SK-N-SH (cell line): ENCODE measurements at regions not wholly inside any gene's neighbourhood (a gene's known extent, or its start where the extent isn't known, plus 50 kb on each side); places are given as distances from the start of the nearest gene placed in this dataset.

ENCODE experiments used
- CTCF ChIA-PET: fragments of 300-600, 350-600 bp; formaldehyde crosslinking; extraction: SDS; loops from one replicate; lab custom pipeline; 2021; lab: Yijun Ruan, JAX
- POLR2A ChIA-PET: fragments of 350-600 bp; sonication (Branson Sonifier 250); formaldehyde crosslinking; extraction: SDS; loops from one replicate; lab custom pipeline; 2020; ENCODE audit warnings: antibody characterized with exemption, inconsistent platforms; lab: Yijun Ruan, JAX
- DNase-seq: peaks from one replicate; pipeline ENCODE4 v3.0.0; 2012
- H2AFZ ChIP-seq: fragments of 200-600 bp; sonication (generic); 2 replicates; pipeline ENCODE4 v1.8.1; 2016; ENCODE audit warnings: antibody characterized with exemption, mild to moderate bottlenecking, low read depth
- H3F3A ChIP-seq: fragments of 200-600 bp; sonication (generic); replicated peaks from 2 replicates; pipeline ENCODE3; 2016; ENCODE audit warnings: antibody characterized with exemption, mild to moderate bottlenecking; ENCODE audit not compliant: insufficient read depth
- H3K27ac ChIP-seq, 2 experiments: fragments of 200-500 bp in 1 of 2; fragments of 200-600 bp in 1 of 2; sonication (Bioruptor generic) in 1 of 2; sonication (generic), shearing (Covaris generic) in 1 of 2; 2 replicates each; pipeline versions ENCODE4 v1.5.1 to v1.6.1; 2014 to 2016; ENCODE audit warnings: low read depth in 2 of 2, inconsistent platforms in 1 of 2, low read length in 1 of 2, mild to moderate bottlenecking in 1 of 2, mixed read lengths in 1 of 2
- H3K27me3 ChIP-seq: fragments of 200-600 bp; sonication (generic), shearing (Covaris generic); 2 replicates; pipeline ENCODE4 v1.6.1; 2016; ENCODE audit warnings: mixed run types; ENCODE audit not compliant: insufficient read depth
- H3K36me3 ChIP-seq, 2 experiments: fragments of 200-500 bp in 1 of 2; fragments of 200-600 bp in 1 of 2; sonication (Bioruptor generic) in 1 of 2; sonication (generic) in 1 of 2; replicated peaks in 1 of 2; 2 replicates each; pipeline versions ENCODE3 to v1.5.1; 2014 to 2016; ENCODE audit warnings: low read length in 1 of 2, mild to moderate bottlenecking in 1 of 2; ENCODE audit not compliant: insufficient read depth in 2 of 2, control insufficient read depth in 1 of 2
- H3K4me1 ChIP-seq, 2 experiments: fragments of 200-500 bp in 1 of 2; fragments of 200-600 bp in 1 of 2; sonication (Bioruptor generic) in 1 of 2; sonication (generic), shearing (Covaris generic) in 1 of 2; 2 replicates each; pipeline versions ENCODE4 v1.5.1 to v1.6.1; 2014 to 2016; ENCODE audit warnings: low read depth in 1 of 2, low read length in 1 of 2, mixed run types in 1 of 2; ENCODE audit not compliant: insufficient read depth in 2 of 2, control insufficient read depth in 1 of 2
- H3K4me2 ChIP-seq: fragments of 200-600 bp; sonication (generic), shearing (Covaris generic); 2 replicates; pipeline ENCODE4 v1.6.1; 2017; ENCODE audit warnings: mixed run types
- H3K4me3 ChIP-seq, 2 experiments: fragments of 200-500 bp in 1 of 2; fragments of 200-600 bp in 1 of 2; sonication (Bioruptor generic) in 1 of 2; sonication (generic), shearing (Covaris generic) in 1 of 2; 2 replicates each; pipeline versions ENCODE4 v1.5.1 to v1.8.1; 2014 to 2016; ENCODE audit warnings: low read depth in 2 of 2, inconsistent platforms in 1 of 2, low read length in 1 of 2, mild to moderate bottlenecking in 1 of 2, mixed read lengths in 1 of 2, moderate library complexity in 1 of 2
- H3K79me2 ChIP-seq: fragments of 200-600 bp; sonication (generic); 2 replicates; pipeline ENCODE4 v1.8.1; 2017; ENCODE audit warnings: mild to moderate bottlenecking; ENCODE audit not compliant: insufficient read depth
- H3K9ac ChIP-seq: fragments of 200-600 bp; sonication (generic); 2 replicates; pipeline ENCODE4 v1.6.1; 2017; ENCODE audit warnings: mixed run types
- H3K9me2 ChIP-seq: fragments of 200-600 bp; sonication (generic); 2 replicates; pipeline ENCODE4 v1.6.1; 2017; ENCODE audit warnings: mixed run types
- H3K9me3 ChIP-seq: fragments of 200-600 bp; sonication (generic); 2 replicates; pipeline ENCODE4 v1.6.1; 2017; ENCODE audit warnings: mixed run types, mild to moderate bottlenecking, moderate library complexity
- H4K20me1 ChIP-seq: fragments of 200-600 bp; sonication (generic); 2 replicates; pipeline ENCODE4 v1.6.1; 2017; ENCODE audit warnings: mild to moderate bottlenecking, mixed run types; ENCODE audit not compliant: insufficient read depth
- CTCF ChIP-seq: fragments of 200-600 bp; sonication (generic); IDR thresholded peaks from 2 replicates; pipeline ENCODE4 v1.6.1; 2017; ENCODE audit warnings: antibody characterized with exemption, mild to moderate bottlenecking, moderate library complexity
- ELF1 ChIP-seq: IDR thresholded peaks from 2 replicates; pipeline ENCODE4 v1.4.0; 2012
- FOSL2 ChIP-seq: IDR thresholded peaks from 2 replicates; pipeline ENCODE4 v1.4.0; 2012; ENCODE audit warnings: low read depth, mild to moderate bottlenecking, moderate library complexity, borderline replicate concordance
- FOXJ3 ChIP-seq: sonication (generic); formaldehyde crosslinking; IDR thresholded peaks from 2 replicates; pipeline ENCODE4 v1.5.1; 2020; ENCODE audit warnings: mild to moderate bottlenecking, missing genetic modification reagents
- GABPA ChIP-seq: IDR thresholded peaks from 2 replicates; pipeline ENCODE4 v1.4.0; 2012; ENCODE audit warnings: low read depth, mild to moderate bottlenecking
- GATA2 ChIP-seq: sonication (generic); formaldehyde crosslinking; IDR thresholded peaks from 2 replicates; pipeline ENCODE4 v1.5.0; 2020; ENCODE audit warnings: mild to moderate bottlenecking, missing genetic modification reagents
- RAD21 ChIP-seq: IDR thresholded peaks from 2 replicates; pipeline ENCODE4 v1.6.1; 2012; ENCODE audit warnings: mild to moderate bottlenecking, low read length
- RFX5 ChIP-seq: IDR thresholded peaks from 2 replicates; pipeline ENCODE4 v1.6.1; 2012; ENCODE audit warnings: mild to moderate bottlenecking, improper control_type of control experiment, low read length
- RXRA ChIP-seq: IDR thresholded peaks from 2 replicates; pipeline ENCODE4 v1.4.0; 2012; ENCODE audit warnings: low read depth, mild to moderate bottlenecking, borderline replicate concordance
- TAF1 ChIP-seq: IDR thresholded peaks from 2 replicates; pipeline ENCODE4 v1.6.1; 2012; ENCODE audit warnings: low read depth, mild to moderate bottlenecking, low read length, moderate library complexity, borderline replicate concordance
- TCF12 ChIP-seq: IDR thresholded peaks from 2 replicates; pipeline ENCODE4 v1.4.0; 2012
- TEAD4 ChIP-seq: IDR thresholded peaks from 2 replicates; pipeline ENCODE4 v1.4.0; 2012; ENCODE audit warnings: mild to moderate bottlenecking, borderline replicate concordance; ENCODE audit not compliant: insufficient read depth
- USF1 ChIP-seq: IDR thresholded peaks from 2 replicates; pipeline ENCODE4 v1.4.0; 2012; ENCODE audit warnings: low read depth, borderline replicate concordance
- WGBS: methylation state at CpG from one replicate; pipeline ENCODE4 v1.1.6; 2017; ENCODE audit warnings: low lambda C conversion rate; 5-methylcytosine and 5-hydroxymethylcytosine counted together
- TF ChIP-seq, protein P1 (sequence below): fragments of 150-350 bp; IDR thresholded peaks from 2 replicates; pipeline ENCODE4 v1.6.1; 2017; ENCODE audit warnings: antibody characterized with exemption, low read length, low read depth, borderline replicate concordance
- TF ChIP-seq, protein P2 (sequence below): IDR thresholded peaks from 2 replicates; pipeline ENCODE4 v1.6.1; 2012; ENCODE audit warnings: mild to moderate bottlenecking, low read depth, low read length, moderate library complexity

DNA sequence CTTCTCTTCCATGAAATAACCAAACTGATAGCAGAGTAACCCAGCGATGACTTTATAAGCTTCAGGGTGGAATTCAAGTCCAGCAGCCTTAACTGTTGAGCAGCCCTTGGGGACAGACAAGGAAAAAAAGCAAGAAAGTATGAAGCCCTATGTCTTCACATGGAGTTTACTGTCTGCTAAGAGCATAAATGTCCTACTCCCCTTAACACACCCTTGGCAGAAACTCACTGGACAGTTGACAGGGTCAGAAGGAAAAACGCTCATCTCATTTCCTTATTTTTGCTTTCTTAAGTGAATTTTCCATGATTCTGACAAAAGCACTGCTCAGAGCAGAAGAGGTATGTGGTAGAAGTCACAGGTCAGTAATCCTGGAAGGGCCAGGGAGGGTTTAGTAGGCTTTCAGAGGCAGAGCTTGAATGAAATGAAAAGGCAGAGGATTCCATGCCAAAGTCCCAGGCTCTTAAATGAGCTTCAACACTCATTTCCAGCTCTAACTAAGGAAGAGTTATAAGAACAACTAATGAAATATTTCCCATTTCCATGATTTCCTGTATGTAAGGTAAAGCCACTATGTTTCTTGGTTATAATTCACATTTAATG lies 683.3 kb upstream of the KLHL29 start:
- no peak overlapping the region for H3K4me3 ChIP-seq
- no peaks in the 10 kb centered on the region for H3F3A ChIP-seq
- H3K4me1 ChIP-seq = no peaks in the 10 kb centered on the region
- no peaks in the 10 kb centered on the region for H4K20me1 ChIP-seq
- H3K36me3 ChIP-seq = no peaks in the 10 kb centered on the region
- CTCF ChIA-PET = interaction anchor here (1.6 kb wide), 1 partner anchor 9 kb away, joined by 3 read pairs; no protein-coding TSS in a partner anchor
- H3K9ac ChIP-seq = no peak overlapping the region
- H2AFZ ChIP-seq = no peak overlapping the region
- H3K4me2 ChIP-seq = no peak overlapping the region
- no peaks in the 10 kb centered on the region for H3K27me3 ChIP-seq
- 0 out of 2 replicates have a peak, but pooled peaks cover 6% of the 10 kb centered on the region for H3K9me3 ChIP-seq
- DNase-seq = no peak
- peaks cover 7% of the 10 kb centered on the region; the same call in 1 of the 2 replicates for H3K9me2 ChIP-seq
- H3K79me2 ChIP-seq = no peaks in the 10 kb centered on the region
- WGBS = 23% methylated on average over 2 of the region's 2 CpGs
- POLR2A ChIA-PET = no interaction called here
- TF ChIP-seq USF1 (no peak), RFX5 (no peak), GATA2 (CRISPR knock-in tag) (no peak), GABPA (no peak), TCF12 (no peak), TEAD4 (no peak), CTCF (no peak), TAF1 (no peak), RXRA (no peak), ELF1 (no peak), RAD21 (no peak), FOSL2 (no peak), FOXJ3 (CRISPR knock-in tag) (no peak)
- TF ChIP-seq, protein P1, sequence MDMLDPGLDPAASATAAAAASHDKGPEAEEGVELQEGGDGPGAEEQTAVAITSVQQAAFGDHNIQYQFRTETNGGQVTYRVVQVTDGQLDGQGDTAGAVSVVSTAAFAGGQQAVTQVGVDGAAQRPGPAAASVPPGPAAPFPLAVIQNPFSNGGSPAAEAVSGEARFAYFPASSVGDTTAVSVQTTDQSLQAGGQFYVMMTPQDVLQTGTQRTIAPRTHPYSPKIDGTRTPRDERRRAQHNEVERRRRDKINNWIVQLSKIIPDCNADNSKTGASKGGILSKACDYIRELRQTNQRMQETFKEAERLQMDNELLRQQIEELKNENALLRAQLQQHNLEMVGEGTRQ = no peak
- TF ChIP-seq, protein P2, sequence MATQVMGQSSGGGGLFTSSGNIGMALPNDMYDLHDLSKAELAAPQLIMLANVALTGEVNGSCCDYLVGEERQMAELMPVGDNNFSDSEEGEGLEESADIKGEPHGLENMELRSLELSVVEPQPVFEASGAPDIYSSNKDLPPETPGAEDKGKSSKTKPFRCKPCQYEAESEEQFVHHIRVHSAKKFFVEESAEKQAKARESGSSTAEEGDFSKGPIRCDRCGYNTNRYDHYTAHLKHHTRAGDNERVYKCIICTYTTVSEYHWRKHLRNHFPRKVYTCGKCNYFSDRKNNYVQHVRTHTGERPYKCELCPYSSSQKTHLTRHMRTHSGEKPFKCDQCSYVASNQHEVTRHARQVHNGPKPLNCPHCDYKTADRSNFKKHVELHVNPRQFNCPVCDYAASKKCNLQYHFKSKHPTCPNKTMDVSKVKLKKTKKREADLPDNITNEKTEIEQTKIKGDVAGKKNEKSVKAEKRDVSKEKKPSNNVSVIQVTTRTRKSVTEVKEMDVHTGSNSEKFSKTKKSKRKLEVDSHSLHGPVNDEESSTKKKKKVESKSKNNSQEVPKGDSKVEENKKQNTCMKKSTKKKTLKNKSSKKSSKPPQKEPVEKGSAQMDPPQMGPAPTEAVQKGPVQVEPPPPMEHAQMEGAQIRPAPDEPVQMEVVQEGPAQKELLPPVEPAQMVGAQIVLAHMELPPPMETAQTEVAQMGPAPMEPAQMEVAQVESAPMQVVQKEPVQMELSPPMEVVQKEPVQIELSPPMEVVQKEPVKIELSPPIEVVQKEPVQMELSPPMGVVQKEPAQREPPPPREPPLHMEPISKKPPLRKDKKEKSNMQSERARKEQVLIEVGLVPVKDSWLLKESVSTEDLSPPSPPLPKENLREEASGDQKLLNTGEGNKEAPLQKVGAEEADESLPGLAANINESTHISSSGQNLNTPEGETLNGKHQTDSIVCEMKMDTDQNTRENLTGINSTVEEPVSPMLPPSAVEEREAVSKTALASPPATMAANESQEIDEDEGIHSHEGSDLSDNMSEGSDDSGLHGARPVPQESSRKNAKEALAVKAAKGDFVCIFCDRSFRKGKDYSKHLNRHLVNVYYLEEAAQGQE = no peak
- no peak overlapping the region for H3K27ac ChIP-seq
